Thymus (tissue), 11 donors: ENCODE measurements at regions not wholly inside any gene's neighbourhood (a gene's known extent, or its start where the extent isn't known, plus 50 kb on each side); places are given as distances from the start of the nearest gene placed in this dataset.

ENCODE experiments used
- DNase-seq, 9 donors: peaks; one replicate each; pipeline ENCODE4 v3.0.0-alpha.2; 2013; ENCODE audit warnings: low spot score in 9 of 9, low read depth in 6 of 9, missing footprints in 1 of 9
- H3K27ac ChIP-seq, 2 donors: one replicate each; pipeline ENCODE4 v1.5.1; 2013; ENCODE audit warnings: control low read depth in 1 of 2, low read depth in 1 of 2, low read length in 1 of 2, mild to moderate bottlenecking in 1 of 2, moderate library complexity in 1 of 2
- H3K27me3 ChIP-seq, 2 donors: one replicate each; pipeline ENCODE4 v1.5.1; 2013; ENCODE audit warnings: low read length in 1 of 2; ENCODE audit not compliant: control insufficient read depth in 2 of 2, insufficient read depth in 1 of 2
- H3K36me3 ChIP-seq, 2 donors: one replicate each; pipeline ENCODE4 v1.5.1; 2013; ENCODE audit warnings: low read length in 1 of 2, mild to moderate bottlenecking in 1 of 2, moderate library complexity in 1 of 2; ENCODE audit not compliant: control insufficient read depth in 2 of 2, insufficient read depth in 2 of 2
- H3K4me1 ChIP-seq, 2 donors: one replicate each; pipeline ENCODE4 v1.5.1; 2013; ENCODE audit warnings: low read length in 2 of 2; ENCODE audit not compliant: control insufficient read depth in 2 of 2, insufficient read depth in 2 of 2
- H3K4me3 ChIP-seq, 2 donors: one replicate each; pipeline ENCODE4 v1.5.1; 2013; ENCODE audit warnings: low read length in 2 of 2, control low read depth in 1 of 2, mild to moderate bottlenecking in 1 of 2
- H3K9me3 ChIP-seq, 2 donors: one replicate each; pipeline ENCODE4 v1.5.1; 2013; ENCODE audit warnings: low read length in 1 of 2, mild to moderate bottlenecking in 1 of 2; ENCODE audit not compliant: control insufficient read depth in 2 of 2, insufficient read depth in 1 of 2
- WGBS: extraction: QIAGEN DNeasy Blood & Tissue Kit; methylation state at CpG from one replicate; pipeline ENCODE4 v1.1.7; 2013; 5-methylcytosine and 5-hydroxymethylcytosine counted together
- donor health status: healthy.

DNA sequence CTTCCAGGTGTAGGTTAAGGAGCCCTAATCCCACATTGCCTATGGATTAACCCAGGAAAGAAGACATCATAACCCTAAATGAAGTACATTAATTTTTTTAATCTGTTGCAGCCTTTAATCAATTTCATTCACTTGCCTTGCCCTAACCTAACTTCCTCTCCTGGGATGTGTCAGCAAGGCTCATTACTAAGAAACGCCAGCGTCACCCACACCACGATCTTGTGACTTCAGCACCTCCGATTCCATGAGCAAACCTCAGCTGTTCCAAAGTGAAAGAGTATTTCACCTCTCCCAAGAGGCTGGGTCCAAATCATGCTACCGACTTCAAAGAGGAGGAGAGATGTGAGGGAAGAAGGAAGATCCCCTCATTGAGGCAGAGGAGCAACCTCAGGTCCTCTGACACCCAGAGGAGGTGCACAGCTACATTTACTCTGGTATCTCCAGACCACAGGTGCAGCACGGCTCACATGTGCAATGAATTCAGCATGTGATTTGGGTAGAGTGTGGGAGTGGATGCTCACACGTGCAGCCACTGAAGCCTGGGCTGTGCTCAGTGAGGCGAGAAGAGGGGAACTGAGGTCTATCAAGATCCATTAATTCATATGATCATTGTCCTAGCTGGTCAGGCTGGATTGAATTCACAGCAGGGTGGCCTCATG is 134.1 kb downstream of the SLC30A10 start:
- WGBS, result 83% methylated on average over 8 of the region's 8 CpGs

DNA sequence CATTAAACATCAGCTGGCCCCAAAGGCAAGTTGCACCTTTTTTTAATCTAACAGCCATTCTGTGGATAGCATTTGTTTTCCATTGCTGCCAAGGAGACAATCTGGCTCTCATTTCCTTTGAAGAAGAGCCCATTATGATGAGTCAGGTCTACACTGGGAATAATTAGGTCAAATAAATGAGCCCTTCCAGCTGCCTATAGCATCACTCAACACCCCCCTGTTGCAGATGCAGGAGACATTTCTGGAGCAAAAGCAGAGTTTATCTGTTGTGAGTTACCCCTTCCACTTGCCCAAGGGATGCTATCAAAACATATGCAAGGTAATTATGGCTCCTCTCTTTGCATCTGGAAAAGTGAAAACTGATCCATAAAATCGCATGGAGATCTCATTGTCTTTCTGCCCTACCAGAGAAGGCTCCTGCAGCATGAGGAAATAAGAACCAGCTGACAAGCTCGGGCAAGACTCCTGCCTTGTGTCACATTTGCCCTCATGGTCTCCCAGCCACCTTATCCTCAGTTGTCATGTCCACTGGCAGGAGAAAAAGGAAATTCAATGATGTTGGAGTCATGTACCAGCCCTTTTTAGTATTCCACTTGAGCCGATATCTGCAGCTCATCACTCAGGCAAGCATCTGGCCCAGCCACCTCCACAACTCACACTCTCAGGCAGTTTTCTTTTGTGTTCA is 135.9 kb downstream of the SLC30A10 start:
- H3K36me3 ChIP-seq, result no peaks in the 10 kb centered on the region
- H3K9me3 ChIP-seq, result no peaks in the 10 kb centered on the region
- H3K27me3 ChIP-seq, result no peaks in the 10 kb centered on the region
- DNase-seq, result no peak
- 92% methylated on average over 3 of the region's 3 CpGs for WGBS
- H3K4me1 ChIP-seq, result no peaks in the 10 kb centered on the region
- no peak overlapping the region for H3K4me3 ChIP-seq
- no peak overlapping the region for H3K27ac ChIP-seq

More for the DNA sequence above, 134.1 kb downstream of the SLC30A10 start:
- Histone ChIP-seq H3K36me3 (no peaks in the 10 kb centered on the region), H3K4me3 (no peak overlapping the region), H3K27ac (no peak overlapping the region), H3K4me1 (no peaks in the 10 kb centered on the region), H3K9me3 (no peaks in the 10 kb centered on the region), H3K27me3 (no peaks in the 10 kb centered on the region)
- no peak for DNase-seq

DNA sequence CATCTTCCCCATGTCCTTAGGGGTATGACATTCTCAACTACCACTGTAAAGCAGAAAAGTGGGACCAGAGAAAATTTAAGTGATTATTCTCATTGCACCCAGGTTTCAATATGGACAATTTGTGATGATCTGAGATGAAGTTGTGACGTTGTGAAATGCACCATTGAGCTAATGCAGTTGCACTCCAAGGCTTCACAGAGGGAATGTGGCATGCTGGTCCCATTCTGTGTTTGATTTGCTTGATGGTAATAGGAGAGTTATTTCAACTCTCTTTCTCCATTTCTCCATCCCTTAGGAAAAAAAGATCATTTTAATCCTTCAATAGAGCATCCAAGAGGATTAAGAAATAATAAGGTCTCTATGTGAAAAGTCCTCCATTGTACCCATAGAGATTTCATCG is 136.6 kb downstream of the SLC30A10 start:
- Histone ChIP-seq H3K27me3 (no peaks in the 10 kb centered on the region), H3K4me3 (no peak overlapping the region), H3K4me1 (no peaks in the 10 kb centered on the region), H3K36me3 (no peaks in the 10 kb centered on the region), H3K9me3 (no peaks in the 10 kb centered on the region), H3K27ac (no peak overlapping the region)
- no peak for DNase-seq
- 90% methylated on average over 2 of the region's 2 CpGs for WGBS

DNA sequence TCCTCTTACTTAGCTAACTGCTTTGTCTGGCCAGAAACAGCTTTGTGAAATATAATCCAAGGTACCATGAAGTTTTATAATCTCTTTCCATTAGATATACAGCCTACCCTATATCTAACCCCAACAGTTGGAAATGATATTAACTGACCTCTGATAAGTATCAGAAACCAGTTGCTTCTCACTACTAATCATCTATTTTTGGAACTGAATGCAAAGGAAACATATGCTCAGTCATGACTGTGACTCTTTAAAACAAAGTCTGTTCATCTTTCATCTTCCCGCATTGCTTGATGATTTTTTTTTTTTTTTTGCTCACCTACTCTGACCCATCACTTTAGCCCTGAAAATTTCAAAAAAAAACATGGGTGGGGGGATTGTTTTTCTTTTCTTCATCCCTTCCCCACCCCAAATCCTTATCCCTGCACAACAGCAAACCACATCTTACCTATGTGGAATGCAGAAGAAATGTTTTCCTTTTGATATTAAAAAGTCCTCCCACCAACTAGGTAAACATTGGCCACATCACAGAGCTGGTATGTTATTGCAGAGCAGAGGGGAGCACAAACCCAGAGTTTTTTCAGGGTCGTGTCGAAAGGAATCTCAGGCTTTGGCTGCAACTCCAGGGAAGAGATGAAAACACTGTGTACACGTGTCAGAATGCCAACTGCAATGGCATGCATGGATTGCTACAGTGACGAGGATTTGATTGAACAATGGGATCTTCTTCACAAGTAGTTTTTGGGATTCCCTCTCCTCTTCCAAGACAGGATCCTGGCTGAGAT is 137.3 kb downstream of the SLC30A10 start:
- Histone ChIP-seq H3K9me3 (no peaks in the 10 kb centered on the region), H3K27ac (no peak overlapping the region), H3K36me3 (no peaks in the 10 kb centered on the region), H3K4me3 (no peak overlapping the region), H3K27me3 (no peaks in the 10 kb centered on the region), H3K4me1 (no peaks in the 10 kb centered on the region)
- 61% methylated on average over 5 of the region's 5 CpGs for WGBS
- DNase-seq, result no peak

DNA sequence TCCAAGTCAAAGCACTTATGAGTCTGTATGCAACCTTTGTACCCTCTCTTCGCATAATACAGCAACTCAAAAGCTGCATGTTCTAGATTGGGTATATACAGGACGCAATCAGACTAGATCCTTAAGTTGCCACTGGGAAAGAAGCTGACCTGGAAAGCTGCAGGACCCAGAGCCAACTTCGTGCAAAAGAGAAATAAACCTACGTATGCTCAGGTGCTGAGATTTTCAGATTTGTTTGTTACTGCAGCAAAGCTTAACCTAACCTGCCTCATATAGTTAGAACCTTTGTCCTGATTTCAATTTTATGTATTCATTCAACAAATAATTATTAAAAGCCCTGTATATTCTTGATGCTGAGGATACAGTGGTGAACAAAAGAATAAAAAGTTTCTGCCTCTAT is 139.7 kb downstream of the SLC30A10 start:
- no peak overlapping the region for H3K27ac ChIP-seq
- no peaks in the 10 kb centered on the region for H3K36me3 ChIP-seq
- WGBS, result 61% methylated on average over 4 of the region's 4 CpGs
- no peak for DNase-seq
- no peaks in the 10 kb centered on the region for H3K27me3 ChIP-seq
- H3K4me1 ChIP-seq, result no peaks in the 10 kb centered on the region
- no peaks in the 10 kb centered on the region for H3K9me3 ChIP-seq
- no peak overlapping the region for H3K4me3 ChIP-seq

DNA sequence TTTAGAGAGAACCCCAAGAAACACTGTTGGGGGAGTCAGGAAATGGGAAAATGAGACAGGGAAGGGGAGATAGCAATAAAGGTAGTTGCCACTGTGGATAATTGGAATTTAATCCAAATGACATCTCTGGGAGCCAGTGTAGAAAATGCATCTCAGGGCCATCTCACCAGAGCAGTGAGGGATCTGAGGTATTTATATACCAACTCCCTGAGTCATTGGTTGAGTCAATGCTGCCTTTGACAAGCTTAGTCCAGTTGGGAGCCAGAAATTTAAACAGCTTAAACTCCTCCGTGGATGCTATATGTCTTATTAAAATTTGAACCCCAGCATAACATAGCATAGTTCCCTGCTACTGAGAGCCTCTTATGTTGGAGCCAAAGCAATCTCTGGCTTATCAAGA is 140.3 kb downstream of the SLC30A10 start:
- no peaks in the 10 kb centered on the region for H3K27me3 ChIP-seq
- H3K27ac ChIP-seq, result no peak overlapping the region
- no peak for DNase-seq
- H3K4me3 ChIP-seq, result no peak overlapping the region
- H3K4me1 ChIP-seq, result no peaks in the 10 kb centered on the region
- no peaks in the 10 kb centered on the region for H3K36me3 ChIP-seq
- WGBS, result 92% methylated on average over 1 of the region's 1 CpG
- no peaks in the 10 kb centered on the region for H3K9me3 ChIP-seq

DNA sequence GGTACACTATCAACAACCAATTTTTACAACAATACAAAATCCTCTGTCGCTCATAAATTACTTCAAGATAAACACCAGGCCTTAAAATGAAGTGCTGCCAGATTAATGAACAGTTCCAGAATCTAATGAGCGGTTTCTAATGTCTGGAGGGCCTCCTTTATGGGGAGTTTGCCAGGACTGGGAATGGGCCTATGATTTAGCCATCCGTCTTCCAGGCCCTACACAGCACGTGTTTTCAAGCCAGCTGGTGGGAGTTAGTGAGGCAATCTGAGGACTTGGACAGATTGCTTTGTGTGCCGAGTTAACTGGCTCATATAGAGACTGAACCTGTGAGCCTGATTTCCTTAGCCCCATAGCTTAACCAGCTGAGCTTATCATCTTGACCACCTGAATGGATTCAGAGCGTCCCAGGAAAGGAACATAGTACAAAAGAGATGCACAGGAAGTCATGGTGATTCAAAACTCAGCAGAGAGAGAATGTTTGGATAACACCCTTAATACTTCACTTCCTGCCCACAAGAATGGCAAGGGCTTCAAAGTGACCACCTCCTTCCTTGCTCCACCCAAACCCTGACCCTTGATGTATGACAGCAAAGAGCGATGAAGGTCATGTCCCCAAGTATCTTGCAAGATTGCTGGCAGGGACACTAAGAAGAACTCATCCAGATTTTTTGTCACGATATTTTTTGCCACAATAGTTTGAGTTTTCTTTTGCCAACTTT is 143.5 kb downstream of the SLC30A10 start:
- Histone ChIP-seq H3K27ac (no peak overlapping the region), H3K36me3 (no peaks in the 10 kb centered on the region), H3K9me3 (no peaks in the 10 kb centered on the region), H3K4me1 (no peaks in the 10 kb centered on the region), H3K27me3 (no peaks in the 10 kb centered on the region), H3K4me3 (no peak overlapping the region)
- DNase-seq, result no peak
- 70% methylated on average over 8 of the region's 8 CpGs for WGBS

DNA sequence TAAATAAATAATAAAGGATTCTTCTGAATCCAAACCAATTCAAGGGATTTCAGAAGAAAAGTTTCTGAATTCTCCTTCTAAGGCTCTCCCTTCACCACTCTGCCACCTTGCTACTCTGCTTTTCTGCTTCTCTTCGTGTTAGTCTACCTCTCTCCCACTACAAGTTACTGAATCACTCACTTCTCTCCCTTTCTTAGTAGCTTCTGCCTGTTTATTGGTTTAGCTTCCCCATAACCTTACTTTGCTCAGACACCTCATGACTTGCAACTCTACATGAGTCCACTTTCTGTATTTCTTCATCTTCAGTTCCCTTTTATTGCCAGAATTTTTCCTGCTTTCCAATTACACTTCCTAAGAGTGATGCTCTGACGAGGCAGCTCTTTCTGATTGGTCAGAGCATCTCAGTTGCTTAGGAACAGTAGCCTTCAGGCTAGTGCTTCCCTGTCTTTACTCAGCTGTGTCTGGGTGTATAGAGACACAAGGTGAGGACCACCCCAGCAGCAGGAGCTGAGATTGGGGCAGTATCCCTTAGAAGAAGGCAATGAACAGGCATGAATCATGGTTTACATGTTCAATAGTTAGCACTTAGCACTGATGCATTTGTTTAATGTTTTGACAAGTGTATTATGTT is 144.6 kb downstream of the SLC30A10 start:
- Histone ChIP-seq H3K27me3 (no peaks in the 10 kb centered on the region), H3K4me1 (no peaks in the 10 kb centered on the region), H3K4me3 (no peak overlapping the region), H3K36me3 (no peaks in the 10 kb centered on the region), H3K27ac (no peak overlapping the region), H3K9me3 (no peaks in the 10 kb centered on the region)
- no peak for DNase-seq
- WGBS, result 68% methylated on average over 2 of the region's 2 CpGs
